ENCODE measurements at regions not wholly inside any gene's neighbourhood (a gene's known extent, or its start where the extent isn't known, plus 50 kb on each side); places are given as distances from the start of the nearest gene placed in this dataset.

- no peak overlapping the region for H3K9ac ChIP-seq (ENCODE audit: low read length)
- peaks cover 2% of the 10 kb centered on the region for H3K9me3 ChIP-seq (ENCODE audit: insufficient read depth, low read depth, low read length)
- H3K4me2 ChIP-seq (ENCODE audit: low read length) = no peak overlapping the region
- no peak overlapping the region for H4K91ac ChIP-seq (ENCODE audit: low read depth, low read length)
- H3K18ac ChIP-seq (ENCODE audit: low read length) = no peak overlapping the region
- no peaks in the 10 kb centered on the region for H3K4me1 ChIP-seq (ENCODE audit: control insufficient read depth in 1 of 2, insufficient read depth in 2 of 2, low read length in 2 of 2)
- H4K12ac ChIP-seq (ENCODE audit: low read depth, low read length) = no peak overlapping the region
- H3K27ac ChIP-seq (ENCODE audit: low read depth, low read length) = no peak overlapping the region
- H2BK12ac ChIP-seq (ENCODE audit: low read length) = no peak overlapping the region
- no peak overlapping the region for H2BK5ac ChIP-seq (ENCODE audit: low read depth, low read length, poor library complexity)
- H3K79me2 ChIP-seq (ENCODE audit: control insufficient read depth, insufficient read depth, low read length, poor library complexity) = no peaks in the 10 kb centered on the region
- H4K8ac ChIP-seq (ENCODE audit: low read depth, low read length) = no peak overlapping the region
- WGBS (ENCODE audit: extremely low coverage, insufficient coverage, insufficient read length) = no CpG with 5 or more reads among the region's 1 CpG
- no peaks in the 10 kb centered on the region for H3K79me1 ChIP-seq (ENCODE audit: low read length)
- no peaks in the 10 kb centered on the region for H3K36me3 ChIP-seq (ENCODE audit: control insufficient read depth in 1 of 2, insufficient read depth in 2 of 2, low read length in 2 of 2)
- H3K23ac ChIP-seq (ENCODE audit: low read length) = no peak overlapping the region
- DNase-seq = no peak
- H3K4me3 ChIP-seq (ENCODE audit: low read depth, low read length) = no peak overlapping the region
- no peak overlapping the region for H2AK5ac ChIP-seq (ENCODE audit: low read length)
- no peaks in the 10 kb centered on the region for H3K27me3 ChIP-seq (ENCODE audit: insufficient read depth, low read length)
- no peak overlapping the region for H3K14ac ChIP-seq (ENCODE audit: low read length)
- no peak overlapping the region for H2BK120ac ChIP-seq (ENCODE audit: insufficient read depth, low read length, poor library complexity)
- H3K4ac ChIP-seq (ENCODE audit: low read depth, low read length) = no peak overlapping the region
- no peak overlapping the region for H2AFZ ChIP-seq (ENCODE audit: insufficient read depth, low read length, poor library complexity)
Observed at GRCh38 chr6:14060971-14061370, 56.6 kb upstream of the CD83 start.

- H3K4me2 ChIP-seq (ENCODE audit: low read length) = no peak overlapping the region
- H2BK12ac ChIP-seq (ENCODE audit: low read length) = no peak overlapping the region
- no peak overlapping the region for H2BK5ac ChIP-seq (ENCODE audit: low read depth, low read length, poor library complexity)
- H3K36me3 ChIP-seq (ENCODE audit: control insufficient read depth in 1 of 2, insufficient read depth in 2 of 2, low read length in 2 of 2) = no peaks in the 10 kb centered on the region
- H3K79me1 ChIP-seq (ENCODE audit: low read length) = no peaks in the 10 kb centered on the region
- H3K4me3 ChIP-seq (ENCODE audit: low read depth, low read length) = no peak overlapping the region
- no peak for DNase-seq
- H4K12ac ChIP-seq (ENCODE audit: low read depth, low read length) = no peak overlapping the region
- H4K8ac ChIP-seq (ENCODE audit: low read depth, low read length) = no peak overlapping the region
- no peaks in the 10 kb centered on the region for H3K79me2 ChIP-seq (ENCODE audit: control insufficient read depth, insufficient read depth, low read length, poor library complexity)
- H3K4me1 ChIP-seq (ENCODE audit: control insufficient read depth in 1 of 2, insufficient read depth in 2 of 2, low read length in 2 of 2) = no peaks in the 10 kb centered on the region
- H2AFZ ChIP-seq (ENCODE audit: insufficient read depth, low read length, poor library complexity) = no peak overlapping the region
- H3K18ac ChIP-seq (ENCODE audit: low read length) = no peak overlapping the region
- no peak overlapping the region for H3K14ac ChIP-seq (ENCODE audit: low read length)
- no peak overlapping the region for H2AK5ac ChIP-seq (ENCODE audit: low read length)
- no CpG with 5 or more reads among the region's 4 CpGs for WGBS (ENCODE audit: extremely low coverage, insufficient coverage, insufficient read length)
- H3K9ac ChIP-seq (ENCODE audit: low read length) = no peak overlapping the region
- no peaks in the 10 kb centered on the region for H3K27me3 ChIP-seq (ENCODE audit: insufficient read depth, low read length)
- H3K27ac ChIP-seq (ENCODE audit: low read depth, low read length) = no peak overlapping the region
- peaks cover 2% of the 10 kb centered on the region for H3K9me3 ChIP-seq (ENCODE audit: insufficient read depth, low read depth, low read length)
- no peak overlapping the region for H3K23ac ChIP-seq (ENCODE audit: low read length)
- H2BK120ac ChIP-seq (ENCODE audit: insufficient read depth, low read length, poor library complexity) = no peak overlapping the region
- no peak overlapping the region for H4K91ac ChIP-seq (ENCODE audit: low read depth, low read length)
- H3K4ac ChIP-seq (ENCODE audit: low read depth, low read length) = no peak overlapping the region
Observed at GRCh38 chr6:14061643-14062042, 55.9 kb upstream of the CD83 start.

DNA sequence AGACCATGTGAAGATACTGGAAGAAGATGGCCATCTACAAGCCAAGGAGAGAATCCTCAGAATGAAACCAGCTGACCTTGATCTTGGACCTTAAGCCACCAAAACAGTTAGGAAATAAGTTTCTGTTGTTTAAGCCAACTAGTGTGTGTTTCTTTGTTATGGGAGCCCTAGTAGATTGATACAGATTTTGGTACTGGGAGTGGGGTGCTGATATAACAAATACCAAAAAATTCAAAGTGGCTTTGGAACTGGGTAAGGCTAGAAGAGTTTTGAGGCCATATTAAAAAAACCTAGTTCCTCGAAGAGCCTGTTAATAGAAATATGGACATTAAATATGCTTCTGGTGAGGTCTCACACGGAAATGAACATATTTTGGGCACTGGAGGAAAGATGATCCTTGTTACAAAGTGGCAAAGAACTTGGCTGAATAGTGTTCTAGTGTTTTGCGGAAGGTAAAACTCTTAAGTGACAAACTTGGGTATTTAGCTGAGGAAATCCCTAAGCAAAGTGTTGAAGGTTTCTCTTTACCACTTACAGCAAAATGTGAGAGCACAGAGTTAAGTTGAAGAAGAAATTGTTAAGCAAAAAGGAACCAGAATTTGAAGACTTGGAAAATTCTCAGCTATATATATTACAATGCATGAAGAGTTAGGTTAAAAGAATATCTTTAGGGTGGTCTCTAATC, 55.1 kb upstream of the CD83 start:
- Histone ChIP-seq H3K14ac (ENCODE audit: low read length) (no peak overlapping the region), H3K4me1 (ENCODE audit: control insufficient read depth in 1 of 2, insufficient read depth in 2 of 2, low read length in 2 of 2) (no peaks in the 10 kb centered on the region), H4K8ac (ENCODE audit: low read depth, low read length) (no peak overlapping the region), H4K12ac (ENCODE audit: low read depth, low read length) (no peak overlapping the region), H2BK120ac (ENCODE audit: insufficient read depth, low read length, poor library complexity) (no peak overlapping the region), H2AFZ (ENCODE audit: insufficient read depth, low read length, poor library complexity) (no peak overlapping the region), H3K23ac (ENCODE audit: low read length) (no peak overlapping the region), H3K4me2 (ENCODE audit: low read length) (no peak overlapping the region), H3K27ac (ENCODE audit: low read depth, low read length) (no peak overlapping the region), H3K79me1 (ENCODE audit: low read length) (no peaks in the 10 kb centered on the region), H4K91ac (ENCODE audit: low read depth, low read length) (no peak overlapping the region), H3K18ac (ENCODE audit: low read length) (no peak overlapping the region), H2BK5ac (ENCODE audit: low read depth, low read length, poor library complexity) (no peak overlapping the region), H3K4ac (ENCODE audit: low read depth, low read length) (no peak overlapping the region), H3K36me3 (ENCODE audit: control insufficient read depth in 1 of 2, insufficient read depth in 2 of 2, low read length in 2 of 2) (no peaks in the 10 kb centered on the region), H2AK5ac (ENCODE audit: low read length) (no peak overlapping the region), H3K79me2 (ENCODE audit: control insufficient read depth, insufficient read depth, low read length, poor library complexity) (no peaks in the 10 kb centered on the region), H3K9ac (ENCODE audit: low read length) (no peak overlapping the region), H2BK12ac (ENCODE audit: low read length) (no peak overlapping the region), H3K9me3 (ENCODE audit: insufficient read depth, low read depth, low read length) (peaks cover 2% of the 10 kb centered on the region), H3K4me3 (ENCODE audit: low read depth, low read length) (no peak overlapping the region), H3K27me3 (ENCODE audit: insufficient read depth, low read length) (no peaks in the 10 kb centered on the region)
- no peak for DNase-seq
- no CpG with 5 or more reads among the region's 3 CpGs for WGBS (ENCODE audit: extremely low coverage, insufficient coverage, insufficient read length)

DNA sequence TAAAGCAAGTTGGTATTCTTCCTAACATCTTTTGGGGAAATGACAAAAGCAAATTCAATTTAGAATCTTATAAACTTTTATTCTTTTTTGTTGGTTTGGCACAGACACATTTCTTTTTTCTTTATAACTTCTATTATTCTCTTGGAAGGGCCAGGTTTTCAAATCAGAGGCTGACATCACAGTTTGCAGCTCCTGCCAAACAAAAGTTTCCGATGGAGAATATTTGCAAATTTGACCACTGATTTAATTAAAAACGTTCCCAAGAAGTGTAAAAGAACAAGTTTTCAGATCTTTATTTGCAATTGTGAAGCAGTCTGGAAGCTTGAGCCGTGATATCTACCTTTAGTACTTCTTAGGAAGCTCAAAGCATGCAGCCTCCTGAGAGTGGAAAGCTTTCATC, 53.8 kb upstream of the CD83 start:
- H3K27me3 ChIP-seq (ENCODE audit: insufficient read depth, low read length) = no peaks in the 10 kb centered on the region
- WGBS (ENCODE audit: extremely low coverage, insufficient coverage, insufficient read length) = no CpG with 5 or more reads among the region's 3 CpGs
- H2AK5ac ChIP-seq (ENCODE audit: low read length) = no peak overlapping the region
- H3K23ac ChIP-seq (ENCODE audit: low read length) = no peak overlapping the region
- no peak overlapping the region for H3K18ac ChIP-seq (ENCODE audit: low read length)
- H3K4ac ChIP-seq (ENCODE audit: low read depth, low read length) = no peak overlapping the region
- H2BK12ac ChIP-seq (ENCODE audit: low read length) = no peak overlapping the region
- H3K4me1 ChIP-seq (ENCODE audit: control insufficient read depth in 1 of 2, insufficient read depth in 2 of 2, low read length in 2 of 2) = no peaks in the 10 kb centered on the region
- no peak overlapping the region for H3K27ac ChIP-seq (ENCODE audit: low read depth, low read length)
- DNase-seq = no peak
- no peak overlapping the region for H4K8ac ChIP-seq (ENCODE audit: low read depth, low read length)
- H4K12ac ChIP-seq (ENCODE audit: low read depth, low read length) = no peak overlapping the region
- no peaks in the 10 kb centered on the region for H3K79me2 ChIP-seq (ENCODE audit: control insufficient read depth, insufficient read depth, low read length, poor library complexity)
- H4K91ac ChIP-seq (ENCODE audit: low read depth, low read length) = no peak overlapping the region
- no peak overlapping the region for H2BK5ac ChIP-seq (ENCODE audit: low read depth, low read length, poor library complexity)
- H2AFZ ChIP-seq (ENCODE audit: insufficient read depth, low read length, poor library complexity) = no peak overlapping the region
- no peak overlapping the region for H3K4me3 ChIP-seq (ENCODE audit: low read depth, low read length)
- peaks cover 2% of the 10 kb centered on the region for H3K9me3 ChIP-seq (ENCODE audit: insufficient read depth, low read depth, low read length)
- no peaks in the 10 kb centered on the region for H3K79me1 ChIP-seq (ENCODE audit: low read length)
- H3K14ac ChIP-seq (ENCODE audit: low read length) = no peak overlapping the region
- no peak overlapping the region for H3K9ac ChIP-seq (ENCODE audit: low read length)
- H3K36me3 ChIP-seq (ENCODE audit: control insufficient read depth in 1 of 2, insufficient read depth in 2 of 2, low read length in 2 of 2) = no peaks in the 10 kb centered on the region
- H2BK120ac ChIP-seq (ENCODE audit: insufficient read depth, low read length, poor library complexity) = no peak overlapping the region
- no peak overlapping the region for H3K4me2 ChIP-seq (ENCODE audit: low read length)

Data from trophoblast cell (in vitro differentiated cells and primary cell).